Gastroesophageal sphincter (tissue), 4 donors: ENCODE measurements at regions not wholly inside any gene's neighbourhood (a gene's known extent, or its start where the extent isn't known, plus 50 kb on each side); places are given as distances from the start of the nearest gene placed in this dataset.

Source experiments
- ATAC-seq: fragments of 150-250 bp; one replicate; pipeline ENCODE4 v1.9.1; 2016; ENCODE audit warnings: mild to moderate bottlenecking, moderate library complexity
- H3K27ac ChIP-seq, 4 donors: fragments of 200-600 bp; sonication (generic) in 3 of 4; 1 replicate in 3 of 4; 2 replicates in 1 of 4; pipeline ENCODE4 v1.5.1; 2016 to 2019
- H3K27me3 ChIP-seq: fragments of 200-600 bp; sonication (generic); one replicate; pipeline ENCODE4 v1.5.1; 2019
- H3K36me3 ChIP-seq, 2 donors: fragments of 200-600 bp; sonication (generic); one replicate each; pipeline ENCODE4 v1.5.1; 2019; ENCODE audit warnings: control low read depth in 1 of 2
- H3K4me1 ChIP-seq, 3 donors: fragments of 200-600 bp; sonication (generic); 1 replicate in 2 of 3; 2 replicates in 1 of 3; pipeline ENCODE4 v1.5.1; 2016 to 2019; ENCODE audit warnings: control low read depth in 2 of 3
- H3K4me3 ChIP-seq, 2 donors: fragments of 200-600 bp; sonication (generic); one replicate each; pipeline ENCODE4 v1.5.1; 2019; ENCODE audit warnings: mild to moderate bottlenecking in 1 of 2, moderate library complexity in 1 of 2
- H3K9me3 ChIP-seq, 3 donors: fragments of 200-600 bp; sonication (generic); one replicate each; pipeline ENCODE4 v1.5.1; 2017 to 2019; ENCODE audit warnings: control low read depth in 2 of 3
- EP300 ChIP-seq: sonication (generic); formaldehyde crosslinking; IDR thresholded peaks from one replicate; pipeline ENCODE4 v1.6.1; 2017; ENCODE audit warnings: antibody characterized with exemption, mild to moderate bottlenecking
- POLR2A ChIP-seq, 2 donors: fragments of 450-650 bp; IDR thresholded peaks; one replicate each; pipeline ENCODE4 v1.6.1; 2017; ENCODE audit warnings: antibody characterized with exemption in 2 of 2, mild to moderate bottlenecking in 2 of 2, moderate library complexity in 1 of 2
- POLR2AphosphoS5 ChIP-seq: sonication (generic); formaldehyde crosslinking; IDR thresholded peaks from one replicate; pipeline ENCODE4 v1.6.1; 2017; ENCODE audit warnings: antibody characterized with exemption
- WGBS, 2 donors: methylation state at CpG; one replicate each; pipeline ENCODE4 v1.1.5; 2018; ENCODE audit warnings: low coverage in 1 of 2; 5-methylcytosine and 5-hydroxymethylcytosine counted together
- TF ChIP-seq, protein P1 (sequence below), 4 experiments: fragments of 200-600 bp in 2 of 4; fragments of 450-650 bp in 2 of 4; sonication (generic) in 1 of 4; IDR thresholded peaks; one replicate each; pipeline ENCODE4 v1.5.1; 2017 to 2019; ENCODE audit warnings: antibody characterized with exemption in 4 of 4, mild to moderate bottlenecking in 2 of 4, moderate library complexity in 2 of 4

- TF ChIP-seq POLR2A (IDR thresholded peaks at IDR 0.05) (no peak), EP300 (no peak), POLR2AphosphoS5 (no peak)
- TF ChIP-seq, protein P1, sequence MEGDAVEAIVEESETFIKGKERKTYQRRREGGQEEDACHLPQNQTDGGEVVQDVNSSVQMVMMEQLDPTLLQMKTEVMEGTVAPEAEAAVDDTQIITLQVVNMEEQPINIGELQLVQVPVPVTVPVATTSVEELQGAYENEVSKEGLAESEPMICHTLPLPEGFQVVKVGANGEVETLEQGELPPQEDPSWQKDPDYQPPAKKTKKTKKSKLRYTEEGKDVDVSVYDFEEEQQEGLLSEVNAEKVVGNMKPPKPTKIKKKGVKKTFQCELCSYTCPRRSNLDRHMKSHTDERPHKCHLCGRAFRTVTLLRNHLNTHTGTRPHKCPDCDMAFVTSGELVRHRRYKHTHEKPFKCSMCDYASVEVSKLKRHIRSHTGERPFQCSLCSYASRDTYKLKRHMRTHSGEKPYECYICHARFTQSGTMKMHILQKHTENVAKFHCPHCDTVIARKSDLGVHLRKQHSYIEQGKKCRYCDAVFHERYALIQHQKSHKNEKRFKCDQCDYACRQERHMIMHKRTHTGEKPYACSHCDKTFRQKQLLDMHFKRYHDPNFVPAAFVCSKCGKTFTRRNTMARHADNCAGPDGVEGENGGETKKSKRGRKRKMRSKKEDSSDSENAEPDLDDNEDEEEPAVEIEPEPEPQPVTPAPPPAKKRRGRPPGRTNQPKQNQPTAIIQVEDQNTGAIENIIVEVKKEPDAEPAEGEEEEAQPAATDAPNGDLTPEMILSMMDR (IDR thresholded peaks at IDR 0.05), result no peak
- 57 to 63% methylated on average over 1 of the region's 1 CpG for WGBS, 2 donors
- no peaks in the 10 kb centered on the region for H3K27me3 ChIP-seq
These were observed 583.8 kb upstream of the NECTIN3 start for GRCh38 chr3:110487840-110488239.

GRCh38 chr3:110491413-110491812 is 580.2 kb upstream of the NECTIN3 start:
- H3K36me3 ChIP-seq, result no peaks in the 10 kb centered on the region
- H3K27ac ChIP-seq, result no peak overlapping the region
- H3K4me3 ChIP-seq, result no peak overlapping the region
- no peaks in the 10 kb centered on the region for H3K27me3 ChIP-seq
- ATAC-seq, result no peak
- peaks cover 0 to 16% (median 0%) of the 10 kb centered on the region in 3 donors for H3K9me3 ChIP-seq
- H3K4me1 ChIP-seq, result no peaks in the 10 kb centered on the region
- WGBS, 2 donors, result 91 to 97% methylated on average over 3 to 4 of the region's 4 CpGs
- TF ChIP-seq POLR2A (IDR thresholded peaks at IDR 0.05), result no peak
- TF ChIP-seq EP300, result no peak

More at GRCh38 chr3:110487840-110488239, 583.8 kb upstream of the NECTIN3 start:
- no peak overlapping the region for H3K4me3 ChIP-seq
- no peaks in the 10 kb centered on the region for H3K4me1 ChIP-seq
- H3K27ac ChIP-seq, result no peak overlapping the region
- no peak for ATAC-seq
- H3K36me3 ChIP-seq, result no peaks in the 10 kb centered on the region
- H3K9me3 ChIP-seq, result peaks cover 0 to 36% (median 0%) of the 10 kb centered on the region in 3 donors

DNA sequence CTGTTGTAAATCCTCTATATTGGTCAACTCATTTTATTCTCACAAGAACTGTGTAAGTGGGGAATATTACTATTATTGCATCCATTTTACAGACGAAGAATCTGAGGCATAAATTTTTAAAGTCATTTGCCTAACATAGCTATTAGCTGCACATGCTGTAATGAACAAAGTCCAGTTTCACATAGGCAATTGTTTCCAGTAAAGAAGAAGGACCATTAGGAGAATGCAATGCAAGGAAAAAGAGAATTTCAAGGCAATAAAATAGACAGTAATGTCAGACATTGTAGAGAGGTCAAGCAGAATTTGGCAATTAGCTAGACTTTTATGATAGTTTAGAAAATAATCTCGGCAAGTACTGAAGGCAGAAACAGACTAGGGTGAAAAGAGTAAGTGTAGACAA is 578.7 kb upstream of the NECTIN3 start:
- no peak overlapping the region for H3K4me3 ChIP-seq
- no peaks in the 10 kb centered on the region for H3K36me3 ChIP-seq
- WGBS, 2 donors, result 33 to 55% methylated on average over 2 of the region's 2 CpGs
- ATAC-seq, result no peak
- TF ChIP-seq EP300 (no peak), POLR2AphosphoS5 (no peak), POLR2A (IDR thresholded peaks at IDR 0.05) (no peak)
- TF ChIP-seq, protein P1 (IDR thresholded peaks at IDR 0.05), result no peak
- H3K9me3 ChIP-seq, result peaks cover 0 to 2% (median 0%) of the 10 kb centered on the region in 3 donors
- no peak overlapping the region for H3K27ac ChIP-seq
- H3K4me1 ChIP-seq, result no peaks in the 10 kb centered on the region
- no peaks in the 10 kb centered on the region for H3K27me3 ChIP-seq

DNA sequence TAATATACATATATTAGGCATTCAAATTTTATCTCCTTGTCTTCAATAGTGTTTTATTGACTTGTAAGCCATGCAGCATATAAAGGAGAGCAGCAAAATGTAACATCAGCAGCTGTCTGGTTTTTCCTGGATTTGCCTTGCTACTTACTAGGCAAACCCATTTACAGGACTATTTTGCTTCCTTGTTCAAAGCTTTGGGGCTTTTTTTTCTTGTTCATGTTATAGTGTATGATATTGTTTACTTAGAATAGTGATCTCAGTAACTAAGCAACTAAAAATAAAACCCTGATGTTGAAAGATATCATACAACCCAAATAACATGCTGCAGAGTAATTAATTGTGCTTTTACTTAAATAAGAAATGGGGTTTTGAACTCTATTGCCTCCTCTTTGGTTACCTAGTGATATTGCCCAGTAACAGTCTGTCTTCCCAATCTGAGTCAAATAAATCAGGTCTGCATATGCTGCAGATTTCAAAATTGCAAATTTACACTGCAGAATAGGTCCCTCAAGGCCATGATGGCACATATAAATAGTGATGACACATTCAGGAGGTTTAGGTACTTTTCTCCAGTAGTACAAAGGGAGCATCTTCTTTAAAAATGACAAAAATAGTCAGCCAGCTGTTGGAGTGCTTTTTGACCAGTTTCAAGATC is 578.1 kb upstream of the NECTIN3 start:
- no peaks in the 10 kb centered on the region for H3K36me3 ChIP-seq
- no peaks in the 10 kb centered on the region for H3K27me3 ChIP-seq
- TF ChIP-seq EP300 (no peak), POLR2A (IDR thresholded peaks at IDR 0.05) (no peak), POLR2AphosphoS5 (no peak)
- TF ChIP-seq, protein P1 (IDR thresholded peaks at IDR 0.05), result no peak
- no peak overlapping the region for H3K4me3 ChIP-seq
- ATAC-seq, result no peak
- no peak overlapping the region for H3K27ac ChIP-seq
- no peaks in the 10 kb centered on the region for H3K4me1 ChIP-seq
- no peaks in the 10 kb centered on the region for H3K9me3 ChIP-seq

GRCh38 chr3:110494093-110494490 is 577.5 kb upstream of the NECTIN3 start:
- WGBS, 2 donors, result 20 to 63% methylated on average over 1 of the region's 1 CpG
- H3K27me3 ChIP-seq, result no peaks in the 10 kb centered on the region
- H3K9me3 ChIP-seq, result no peaks in the 10 kb centered on the region
- no peak for TF ChIP-seq EP300
- no peak for TF ChIP-seq POLR2A (IDR thresholded peaks at IDR 0.05)
- TF ChIP-seq POLR2AphosphoS5, result no peak
- TF ChIP-seq, protein P1 (IDR thresholded peaks at IDR 0.05), result no peak
- no peaks in the 10 kb centered on the region for H3K4me1 ChIP-seq
- no peak overlapping the region for H3K4me3 ChIP-seq
- H3K36me3 ChIP-seq, result no peaks in the 10 kb centered on the region
- ATAC-seq, result no peak
- H3K27ac ChIP-seq, result no peak overlapping the region
